GM12874 (cell line): ENCODE measurements at regions not wholly inside any gene's neighbourhood (a gene's known extent, or its start where the extent isn't known, plus 50 kb on each side); places are given as distances from the start of the nearest gene placed in this dataset.

ENCODE experiments used
- CTCF ChIP-seq: IDR thresholded peaks from 2 replicates; pipeline ENCODE4 v1.5.1; 2011; ENCODE audit warnings: low read depth, mild to moderate bottlenecking, control low read depth, low read length, moderate library complexity; ENCODE audit not compliant: insufficient read depth

- TF ChIP-seq CTCF: no peak
Observed at GRCh38 chrY:7326296-7327246, 415.0 kb upstream of the AMELY start.

GRCh38 chrY:7325531-7325930 is 414.0 kb upstream of the AMELY start:
- TF ChIP-seq CTCF: no peak

GRCh38 chrY:7320751-7321150 is 409.2 kb upstream of the AMELY start:
- no peak for TF ChIP-seq CTCF

GRCh38 chrY:7318122-7318521 is 406.6 kb upstream of the AMELY start:
- no peak for TF ChIP-seq CTCF

GRCh38 chrY:7317571-7317970 is 406.0 kb upstream of the AMELY start:
- TF ChIP-seq CTCF: no peak

- TF ChIP-seq CTCF: peak; percentile 22; the same call in 1 of the 2 replicates
Observed at GRCh38 chrY:7310482-7311269, 399.1 kb upstream of the AMELY start.

GRCh38 chrY:7308816-7309215 is 397.3 kb upstream of the AMELY start:
- TF ChIP-seq CTCF: no peak
